AML-193 (cell line): ENCODE measurements at regions not wholly inside any gene's neighbourhood (a gene's known extent, or its start where the extent isn't known, plus 50 kb on each side); places are given as distances from the start of the nearest gene placed in this dataset.
"Not testable (repeated sequence)": the region's sequence is repeated elsewhere in the genome, so short reads cannot be mapped to it uniquely, and the experiment has no call there.

Experiments used
- DNase-seq, 2 experiments: peaks; one replicate each; lab custom pipeline; 2025; lab: John Stamatoyannopoulos, UW

GRCh38 chr11:21723678-21724077 is 469.2 kb upstream of the ANO5 start:
- DNase-seq = no peak

- DNase-seq = no peak
These were observed 465.8 kb upstream of the ANO5 start for GRCh38 chr11:21727102-21727501.

GRCh38 chr11:21736404-21736803 is 456.5 kb upstream of the ANO5 start:
- DNase-seq = no peak

- not testable (repeated sequence) for DNase-seq
These were observed 440.2 kb upstream of the ANO5 start for GRCh38 chr11:21752475-21753243.

GRCh38 chr11:21753244-21753767 is 439.6 kb upstream of the ANO5 start:
- not testable (repeated sequence) for DNase-seq

- DNase-seq = no peak
These were observed 431.9 kb upstream of the ANO5 start for GRCh38 chr11:21761000-21761399.

GRCh38 chr11:21768388-21768787 is 424.5 kb upstream of the ANO5 start:
- no peak for DNase-seq

GRCh38 chr11:21769188-21769587 is 423.7 kb upstream of the ANO5 start:
- DNase-seq = no peak

GRCh38 chr11:21771097-21771496 is 421.8 kb upstream of the ANO5 start:
- no peak for DNase-seq

- no peak for DNase-seq
These were observed 418.7 kb upstream of the ANO5 start for GRCh38 chr11:21774212-21774611.

- DNase-seq = no peak
These were observed 417.0 kb upstream of the ANO5 start for GRCh38 chr11:21775911-21776310.

- DNase-seq = no peak
These were observed 408.9 kb upstream of the ANO5 start for GRCh38 chr11:21783954-21784353.

GRCh38 chr11:21785351-21785750 is 407.5 kb upstream of the ANO5 start:
- DNase-seq = no peak

- no peak for DNase-seq
These were observed 398.6 kb upstream of the ANO5 start for GRCh38 chr11:21794306-21794705.

GRCh38 chr11:21798216-21798615 is 394.7 kb upstream of the ANO5 start:
- DNase-seq = no peak

GRCh38 chr11:21804523-21804922 is 388.4 kb upstream of the ANO5 start:
- not testable (repeated sequence) for DNase-seq

GRCh38 chr11:21806508-21806907 is 386.4 kb upstream of the ANO5 start:
- DNase-seq = no peak

- DNase-seq = no peak
These were observed 385.9 kb upstream of the ANO5 start for GRCh38 chr11:21806947-21807346.

GRCh38 chr11:21807350-21807749 is 385.5 kb upstream of the ANO5 start:
- DNase-seq = no peak

- DNase-seq = no peak
These were observed 382.2 kb upstream of the ANO5 start for GRCh38 chr11:21810650-21811049.

- DNase-seq = no peak
These were observed 381.3 kb upstream of the ANO5 start for GRCh38 chr11:21811572-21811971.

- DNase-seq = no peak
These were observed 378.7 kb upstream of the ANO5 start for GRCh38 chr11:21814169-21814568.

GRCh38 chr11:21817696-21818095 is 375.2 kb upstream of the ANO5 start:
- no peak for DNase-seq

- DNase-seq = no peak
These were observed 372.7 kb upstream of the ANO5 start for GRCh38 chr11:21820176-21820575.
